ENCODE measurements at regions not wholly inside any gene's neighbourhood (a gene's known extent, or its start where the extent isn't known, plus 50 kb on each side); places are given as distances from the start of the nearest gene placed in this dataset.

DNA sequence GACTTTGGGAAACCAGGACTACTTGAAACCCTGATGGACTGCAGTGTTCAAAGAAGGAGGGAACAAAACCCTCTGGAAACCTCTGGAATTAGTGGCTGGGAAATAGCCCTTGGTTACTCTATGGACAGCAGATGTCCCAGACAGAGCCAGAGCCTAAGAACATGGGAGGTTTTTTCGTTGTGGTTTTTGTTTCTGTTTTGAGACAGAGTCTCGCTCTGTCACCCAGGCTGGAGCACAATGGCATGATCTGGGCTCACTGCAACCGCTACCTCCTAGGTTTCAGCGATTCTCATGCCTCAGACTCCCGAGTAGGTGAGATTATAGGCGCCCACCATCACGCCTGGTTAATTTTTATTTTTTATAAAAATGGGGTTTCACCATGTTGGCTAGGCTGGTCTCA lies 1378.7 kb downstream of the AACS start:
- no peak for TF ChIP-seq EZH2 (IDR thresholded peaks at IDR 0.05; ENCODE audit: borderline replicate concordance, insufficient read depth, low read depth, low read length, poor library complexity, severe bottlenecking)
- TF ChIP-seq, protein P1, sequence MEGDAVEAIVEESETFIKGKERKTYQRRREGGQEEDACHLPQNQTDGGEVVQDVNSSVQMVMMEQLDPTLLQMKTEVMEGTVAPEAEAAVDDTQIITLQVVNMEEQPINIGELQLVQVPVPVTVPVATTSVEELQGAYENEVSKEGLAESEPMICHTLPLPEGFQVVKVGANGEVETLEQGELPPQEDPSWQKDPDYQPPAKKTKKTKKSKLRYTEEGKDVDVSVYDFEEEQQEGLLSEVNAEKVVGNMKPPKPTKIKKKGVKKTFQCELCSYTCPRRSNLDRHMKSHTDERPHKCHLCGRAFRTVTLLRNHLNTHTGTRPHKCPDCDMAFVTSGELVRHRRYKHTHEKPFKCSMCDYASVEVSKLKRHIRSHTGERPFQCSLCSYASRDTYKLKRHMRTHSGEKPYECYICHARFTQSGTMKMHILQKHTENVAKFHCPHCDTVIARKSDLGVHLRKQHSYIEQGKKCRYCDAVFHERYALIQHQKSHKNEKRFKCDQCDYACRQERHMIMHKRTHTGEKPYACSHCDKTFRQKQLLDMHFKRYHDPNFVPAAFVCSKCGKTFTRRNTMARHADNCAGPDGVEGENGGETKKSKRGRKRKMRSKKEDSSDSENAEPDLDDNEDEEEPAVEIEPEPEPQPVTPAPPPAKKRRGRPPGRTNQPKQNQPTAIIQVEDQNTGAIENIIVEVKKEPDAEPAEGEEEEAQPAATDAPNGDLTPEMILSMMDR (IDR thresholded peaks at IDR 0.05), result no peak

Data from B cell (primary cell).